OCI-LY1 (cell line): ENCODE measurements at regions not wholly inside any gene's neighbourhood (a gene's known extent, or its start where the extent isn't known, plus 50 kb on each side); places are given as distances from the start of the nearest gene placed in this dataset.
"Not testable (repeated sequence)": the region's sequence is repeated elsewhere in the genome, so short reads cannot be mapped to it uniquely, and the experiment has no call there.

Experiments used
- H2AFZ ChIP-seq: fragments of 200-600 bp; sonication (generic), shearing (Covaris generic); 2 replicates; pipeline ENCODE4 v1.6.0; 2014; ENCODE audit warnings: antibody characterized with exemption, mild to moderate bottlenecking, low read length
- H3F3A ChIP-seq: fragments of 200-600 bp; sonication (generic), shearing (Covaris generic); 2 replicates; pipeline ENCODE4 v1.6.0; 2014; ENCODE audit warnings: mild to moderate bottlenecking, antibody characterized with exemption, low read length, moderate library complexity; ENCODE audit not compliant: insufficient read depth
- H3K27ac ChIP-seq: fragments of 200-600 bp; sonication (generic); 2 replicates; pipeline ENCODE4 v1.5.1; 2014; ENCODE audit warnings: low read length, mixed run types, mild to moderate bottlenecking, low read depth; ENCODE audit not compliant: poor library complexity, severe bottlenecking
- H3K27me3 ChIP-seq: fragments of 200-600 bp; sonication (generic); 2 replicates; pipeline ENCODE4 v1.6.0; 2014; ENCODE audit warnings: antibody characterized with exemption, mild to moderate bottlenecking, low read length, moderate library complexity; ENCODE audit not compliant: insufficient read depth
- H3K36me3 ChIP-seq: fragments of 200-600 bp; sonication (generic); 2 replicates; pipeline ENCODE4 v1.6.1; 2014; ENCODE audit warnings: mild to moderate bottlenecking, antibody characterized with exemption, low read length, moderate library complexity, mixed read lengths; ENCODE audit not compliant: insufficient read depth
- H3K4me1 ChIP-seq: fragments of 200-600 bp; sonication (generic); 2 replicates; pipeline ENCODE4 v1.5.1; 2014; ENCODE audit warnings: mild to moderate bottlenecking, low read length, moderate library complexity; ENCODE audit not compliant: insufficient read depth, severe bottlenecking
- H3K4me2 ChIP-seq: fragments of 200-600 bp; sonication (generic), shearing (Covaris generic); 2 replicates; pipeline ENCODE4 v1.6.1; 2014; ENCODE audit warnings: low read length
- H3K4me3 ChIP-seq: fragments of 200-600 bp; sonication (generic); 2 replicates; pipeline ENCODE4 v1.5.1; 2014; ENCODE audit warnings: low read length, low read depth, mild to moderate bottlenecking, mixed read lengths; ENCODE audit not compliant: poor library complexity, severe bottlenecking
- H3K79me2 ChIP-seq: fragments of 200-600 bp; shearing (Covaris generic); 2 replicates; pipeline ENCODE4 v1.6.1; 2016; ENCODE audit warnings: mixed run types, low read length, mixed read lengths; ENCODE audit not compliant: insufficient read depth
- H3K9ac ChIP-seq: fragments of 200-600 bp; sonication (generic), shearing (Covaris generic); 2 replicates; pipeline ENCODE4 v1.6.1; 2014; ENCODE audit warnings: mild to moderate bottlenecking, low read length, mixed read lengths
- H3K9me2 ChIP-seq: fragments of 200-600 bp; sonication (generic), shearing (Covaris generic); 2 replicates; pipeline ENCODE4 v1.6.1; 2014; ENCODE audit warnings: low read depth, mild to moderate bottlenecking, low read length, mixed read lengths
- H3K9me3 ChIP-seq: fragments of 200-600 bp; shearing (Covaris generic); 2 replicates; pipeline ENCODE4 v1.6.1; 2014; ENCODE audit warnings: low read length, mixed read lengths
- H4K20me1 ChIP-seq: fragments of 200-600 bp; sonication (generic), shearing (Covaris generic); 2 replicates; pipeline ENCODE4 v1.6.0; 2016; ENCODE audit warnings: mild to moderate bottlenecking, low read length; ENCODE audit not compliant: insufficient read depth
- CTCF ChIP-seq: fragments of 200-600 bp; sonication (generic), shearing (Covaris generic); IDR thresholded peaks from 2 replicates; pipeline ENCODE4 v1.5.1; 2017; ENCODE audit warnings: mild to moderate bottlenecking, antibody characterized with exemption, low read length, moderate library complexity, mixed read lengths
- EZH2 ChIP-seq: fragments of 200-600 bp; sonication (generic), shearing (Covaris generic); IDR thresholded peaks from 2 replicates; pipeline ENCODE4 v1.8.0; 2017; ENCODE audit warnings: borderline replicate concordance, mixed run types, mild to moderate bottlenecking, antibody characterized with exemption, low read length, moderate library complexity, mixed read lengths

DNA sequence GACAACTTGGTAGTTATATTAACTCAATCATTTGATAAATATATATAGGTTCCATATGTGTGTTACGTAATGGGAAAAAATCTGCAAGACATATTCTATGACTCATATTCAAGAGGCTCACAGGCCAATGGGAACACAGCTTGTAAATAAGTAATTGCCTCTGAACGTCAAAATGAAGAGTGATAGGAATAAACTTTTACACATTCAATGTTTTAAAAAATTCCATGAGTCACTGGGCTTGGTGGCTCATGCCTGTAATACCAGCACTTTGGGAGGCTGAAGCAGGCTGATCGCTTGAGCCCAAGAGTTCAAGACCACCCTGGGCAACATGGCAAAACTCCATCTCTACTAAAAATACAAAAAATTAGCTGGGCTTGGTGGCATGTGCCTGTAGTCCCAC is 209.4 kb upstream of the MCHR2 start:
- H3K27me3 ChIP-seq, result no peaks in the 10 kb centered on the region
- no peaks in the 10 kb centered on the region for H3K4me1 ChIP-seq
- H3K27ac ChIP-seq, result no peak overlapping the region
- no peak overlapping the region for H3K4me3 ChIP-seq
- H3K36me3 ChIP-seq, result no peaks in the 10 kb centered on the region
- H3K9me3 ChIP-seq, result no peaks in the 10 kb centered on the region; the same call in 1 of the 2 replicates
- H2AFZ ChIP-seq, result no peak overlapping the region
- H3K79me2 ChIP-seq, result no peaks in the 10 kb centered on the region
- H4K20me1 ChIP-seq, result no peaks in the 10 kb centered on the region
- no peaks in the 10 kb centered on the region for H3K9me2 ChIP-seq
- H3K9ac ChIP-seq, result no peak overlapping the region
- no peak for TF ChIP-seq EZH2
- no peak for TF ChIP-seq CTCF
- no peaks in the 10 kb centered on the region for H3F3A ChIP-seq
- no peak overlapping the region for H3K4me2 ChIP-seq

DNA sequence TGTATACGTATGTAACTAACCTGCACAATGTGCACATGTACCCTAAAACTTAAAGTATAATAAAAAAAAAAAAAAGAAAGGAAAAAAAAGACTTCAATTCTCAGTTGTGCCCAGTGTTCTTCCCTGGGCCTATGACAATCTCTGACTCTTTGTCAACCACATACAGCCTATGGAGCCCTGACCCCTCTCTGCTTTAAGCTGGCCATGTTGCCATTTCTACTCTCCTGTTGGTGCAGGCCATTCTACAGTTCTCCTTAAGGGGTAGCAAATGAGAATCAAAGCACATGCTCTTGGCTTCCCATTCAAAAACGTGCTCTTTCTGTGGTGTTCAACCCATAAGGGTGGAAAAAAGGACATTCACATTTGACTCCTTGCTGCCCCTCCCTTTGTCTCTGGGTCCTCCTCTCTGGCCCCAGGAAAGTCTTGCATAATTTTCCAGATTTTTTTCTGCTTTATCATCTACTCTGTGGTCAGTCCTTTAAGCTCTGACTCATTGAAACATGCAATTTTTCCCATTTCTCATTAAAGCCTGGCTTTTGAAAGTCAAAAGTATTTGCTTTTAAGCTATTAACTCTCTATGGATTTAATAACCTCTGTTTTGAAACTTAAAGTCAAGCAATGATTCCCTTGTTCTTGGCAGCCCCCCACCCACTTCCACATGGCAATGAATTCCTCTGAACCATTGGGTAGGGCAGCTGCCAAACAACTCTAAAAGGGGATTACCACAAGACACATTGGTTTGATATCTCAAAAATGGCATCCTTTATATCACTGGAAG is 208.6 kb upstream of the MCHR2 start:
- H3K4me2 ChIP-seq, result no peak overlapping the region
- H3K9me3 ChIP-seq, result no peaks in the 10 kb centered on the region; the same call in 1 of the 2 replicates
- no peaks in the 10 kb centered on the region for H3K4me1 ChIP-seq
- no peak for TF ChIP-seq CTCF
- no peak for TF ChIP-seq EZH2
- H3K4me3 ChIP-seq, result no peak overlapping the region
- no peaks in the 10 kb centered on the region for H3K36me3 ChIP-seq
- H4K20me1 ChIP-seq, result no peaks in the 10 kb centered on the region
- no peaks in the 10 kb centered on the region for H3K79me2 ChIP-seq
- no peak overlapping the region for H3K9ac ChIP-seq
- H3K27ac ChIP-seq, result no peak overlapping the region
- H3K9me2 ChIP-seq, result no peaks in the 10 kb centered on the region
- H3K27me3 ChIP-seq, result no peaks in the 10 kb centered on the region
- H3F3A ChIP-seq, result no peaks in the 10 kb centered on the region
- no peak overlapping the region for H2AFZ ChIP-seq

GRCh38 chr6:100196214-100196982 is 202.4 kb upstream of the MCHR2 start:
- not testable (repeated sequence) for H3K27ac ChIP-seq, H3K36me3 ChIP-seq, H3K79me2 ChIP-seq, H3K9ac ChIP-seq, H3K4me2 ChIP-seq, H3K27me3 ChIP-seq, H4K20me1 ChIP-seq, H3K4me1 ChIP-seq, H3K9me3 ChIP-seq, H3K4me3 ChIP-seq, H3K9me2 ChIP-seq, H2AFZ ChIP-seq, H3F3A ChIP-seq

DNA sequence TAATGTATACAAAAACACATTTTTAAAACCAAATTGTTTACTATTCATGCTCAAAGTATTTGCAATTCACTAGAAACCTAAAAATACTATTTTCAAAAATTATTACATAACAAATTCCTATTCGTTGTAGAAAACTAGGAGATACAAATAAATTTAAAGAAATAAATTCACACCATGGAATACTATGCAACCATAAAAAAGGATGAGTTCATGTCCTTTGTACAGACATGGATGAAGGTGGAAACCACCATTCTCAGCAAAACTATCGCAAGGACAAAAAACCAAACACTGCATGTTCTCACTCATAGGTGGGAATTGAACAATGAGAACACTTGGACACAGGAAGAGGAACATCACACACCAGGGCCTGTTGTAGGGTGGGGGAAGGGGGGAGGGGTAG is 201.2 kb upstream of the MCHR2 start:
- not testable (repeated sequence) for H4K20me1 ChIP-seq, H3K9me3 ChIP-seq, H3K36me3 ChIP-seq, H3K27me3 ChIP-seq, H3K9me2 ChIP-seq, H3K27ac ChIP-seq, H3K4me1 ChIP-seq, H2AFZ ChIP-seq, H3K4me3 ChIP-seq, H3K9ac ChIP-seq, H3F3A ChIP-seq, H3K4me2 ChIP-seq, H3K79me2 ChIP-seq
